Naive thymus-derived CD4-positive, alpha-beta T cell (primary cell): ENCODE measurements at regions not wholly inside any gene's neighbourhood (a gene's known extent, or its start where the extent isn't known, plus 50 kb on each side); places are given as distances from the start of the nearest gene placed in this dataset.

Source experiments
- ATAC-seq: fragments of 150-1000 bp; cut with Tn5 transposase; 2 replicates; pipeline ENCODE4 v1.10.0; 2021; ENCODE audit warnings: mild to moderate bottlenecking, moderate library complexity
- CTCF ChIA-PET: fragments of 350-600 bp; sonication (Branson Sonifier 250); formaldehyde crosslinking; loops from one replicate; lab custom pipeline; 2021; ENCODE audit warnings: antibody characterized with exemption; lab: Charles Lee
- POLR2A ChIA-PET: fragments of 350-600 bp; sonication (Branson Sonifier 250); formaldehyde crosslinking; loops from one replicate; lab custom pipeline; 2021; ENCODE audit warnings: antibody characterized with exemption, inconsistent platforms; lab: Charles Lee
- DNase-seq, 9 donors: peaks; one replicate each; pipeline versions ENCODE4 v3.0.0 to v3.0.0-alpha.2; 2020 to 2022; ENCODE audit warnings: mixed read lengths in 1 of 9
- H3K27ac ChIP-seq: one replicate; pipeline ENCODE4 v1.7.0; 2013; ENCODE audit warnings: mild to moderate bottlenecking, low read depth, low read length, moderate library complexity
- H3K27me3 ChIP-seq, 2 donors: one replicate each; pipeline ENCODE4 v1.7.0; 2013; ENCODE audit warnings: low read length in 2 of 2, mild to moderate bottlenecking in 2 of 2, moderate library complexity in 2 of 2; ENCODE audit not compliant: control insufficient read depth in 2 of 2, insufficient read depth in 2 of 2
- H3K36me3 ChIP-seq, 3 experiments: 1 replicate in 2 of 3; 2 replicates in 1 of 3; pipeline ENCODE4 v1.7.0; 2013; ENCODE audit warnings: low read length in 3 of 3, mild to moderate bottlenecking in 3 of 3, moderate library complexity in 1 of 3; ENCODE audit not compliant: insufficient read depth in 3 of 3, control insufficient read depth in 2 of 3
- H3K4me1 ChIP-seq, 2 donors: one replicate each; pipeline ENCODE4 v1.7.0; 2013; ENCODE audit warnings: low read length in 2 of 2, mild to moderate bottlenecking in 2 of 2, moderate library complexity in 1 of 2; ENCODE audit not compliant: control insufficient read depth in 2 of 2, insufficient read depth in 2 of 2
- H3K4me3 ChIP-seq: 2 replicates; pipeline ENCODE4 v1.7.0; 2013; ENCODE audit warnings: mild to moderate bottlenecking, low read length
- H3K9me3 ChIP-seq, 3 experiments: 1 replicate in 2 of 3; 2 replicates in 1 of 3; pipeline ENCODE4 v1.7.0; 2013; ENCODE audit warnings: low read length in 3 of 3; ENCODE audit not compliant: control insufficient read depth in 2 of 3
- H3K27ac Mint-ChIP-seq, 9 donors: one replicate each; pipeline ENCODE4 v1.8.0; 2020 to 2022; ENCODE audit warnings: mixed read lengths in 9 of 9, mild to moderate bottlenecking in 8 of 9, moderate library complexity in 5 of 9, inconsistent platforms in 2 of 9
- H3K27me3 Mint-ChIP-seq, 5 donors: one replicate each; pipeline ENCODE4 v1.8.0; 2021 to 2022; ENCODE audit warnings: mixed read lengths in 5 of 5, mild to moderate bottlenecking in 1 of 5
- H3K36me3 Mint-ChIP-seq, 5 donors: one replicate each; pipeline ENCODE4 v1.8.0; 2020 to 2022; ENCODE audit warnings: mixed read lengths in 5 of 5, mild to moderate bottlenecking in 3 of 5, inconsistent platforms in 1 of 5
- H3K4me1 Mint-ChIP-seq, 7 donors: one replicate each; pipeline ENCODE4 v1.8.0; 2020 to 2022; ENCODE audit warnings: mixed read lengths in 7 of 7, mild to moderate bottlenecking in 3 of 7, inconsistent platforms in 1 of 7
- H3K4me3 Mint-ChIP-seq, 10 donors: one replicate each; pipeline ENCODE4 v1.8.0; 2020 to 2022; ENCODE audit warnings: mild to moderate bottlenecking in 10 of 10, mixed read lengths in 10 of 10, moderate library complexity in 6 of 10, inconsistent platforms in 2 of 10
- H3K9me3 Mint-ChIP-seq, 11 donors: one replicate each; pipeline ENCODE4 v1.8.0; 2020 to 2022; ENCODE audit warnings: mixed read lengths in 11 of 11, mild to moderate bottlenecking in 4 of 11, inconsistent platforms in 1 of 11, moderate library complexity in 1 of 11
- intact Hi-C, 2 donors: fragments of 100-400 bp; cut with micrococcal nuclease; formaldehyde crosslinking; loops; one replicate each; pipeline ENCODE4 v1.15.1; 2023

GRCh38 chr7:86970547-86970946, 88.9 kb downstream of the ELAPOR2 start:
- Histone ChIP-seq H3K4me1 (no peaks in the 10 kb centered on the region), H3K27ac (no peak overlapping the region), H3K4me3 (no peak overlapping the region), H3K9me3 (no peaks in the 10 kb centered on the region), H3K36me3 (no peaks in the 10 kb centered on the region), H3K27me3 (no peaks in the 10 kb centered on the region)
- no peak for DNase-seq
- Mint-ChIP-seq H3K4me3 (no peak overlapping the region), H3K4me1 (peaks cover 0 to 32% (median 10%) of the 10 kb centered on the region in 7 donors), H3K36me3 (no peaks in the 10 kb centered on the region), H3K27ac (peak overlapping the region in 4 of 9 donors; percentile 40 to 78 (median 58)), H3K9me3 (no peaks in the 10 kb centered on the region), H3K27me3 (no peaks in the 10 kb centered on the region)
- intact Hi-C loops = no loop called here
- CTCF ChIA-PET = no interaction called here
- ATAC-seq = no peak
- POLR2A ChIA-PET = no interaction called here

- Histone ChIP-seq H3K4me3 (no peak overlapping the region), H3K36me3 (no peaks in the 10 kb centered on the region), H3K9me3 (no peaks in the 10 kb centered on the region), H3K27me3 (no peaks in the 10 kb centered on the region), H3K4me1 (no peaks in the 10 kb centered on the region), H3K27ac (no peak overlapping the region)
- no peak overlapping the region for H3K4me3 Mint-ChIP-seq
- no peaks in the 10 kb centered on the region for H3K9me3 Mint-ChIP-seq
- CTCF ChIA-PET = no interaction called here
- ATAC-seq = no peak
- no peak for DNase-seq
- H3K27ac Mint-ChIP-seq = peak overlapping the region in 2 of 9 donors; percentile 40 to 67
- H3K27me3 Mint-ChIP-seq = no peaks in the 10 kb centered on the region
- peaks cover 0 to 32% (median 10%) of the 10 kb centered on the region in 7 donors for H3K4me1 Mint-ChIP-seq
- H3K36me3 Mint-ChIP-seq = no peaks in the 10 kb centered on the region
- intact Hi-C loops = no loop called here
- POLR2A ChIA-PET = no interaction called here
These were observed 89.6 kb downstream of the ELAPOR2 start for GRCh38 chr7:86969865-86970264.

GRCh38 chr7:86968618-86969017, 90.8 kb downstream of the ELAPOR2 start:
- H3K27ac ChIP-seq = no peak overlapping the region
- Mint-ChIP-seq H3K9me3 (no peaks in the 10 kb centered on the region), H3K36me3 (no peaks in the 10 kb centered on the region), H3K4me1 (peaks cover 0 to 32% (median 10%) of the 10 kb centered on the region in 7 donors), H3K27me3 (peaks cover 0 to 4% (median 0%) of the 10 kb centered on the region in 5 donors), H3K4me3 (no peak overlapping the region), H3K27ac (peak overlapping the region in 1 of 9 donors; percentile 8)
- ATAC-seq (no peak), DNase-seq (no peak)
- H3K36me3 ChIP-seq = no peaks in the 10 kb centered on the region
- H3K27me3 ChIP-seq = no peaks in the 10 kb centered on the region
- intact Hi-C loops = no loop called here
- no peaks in the 10 kb centered on the region for H3K9me3 ChIP-seq
- ChIA-PET POLR2A (no interaction called here), CTCF (no interaction called here)
- H3K4me1 ChIP-seq = no peaks in the 10 kb centered on the region
- no peak overlapping the region for H3K4me3 ChIP-seq

GRCh38 chr7:86966916-86967315, 92.5 kb downstream of the ELAPOR2 start:
- Mint-ChIP-seq H3K4me1 (peaks cover 0 to 22% (median 10%) of the 10 kb centered on the region in 7 donors), H3K9me3 (no peaks in the 10 kb centered on the region), H3K27me3 (peaks cover 0 to 4% (median 0%) of the 10 kb centered on the region in 5 donors), H3K36me3 (no peaks in the 10 kb centered on the region), H3K27ac (no peak overlapping the region), H3K4me3 (no peak overlapping the region)
- ATAC-seq (no peak), DNase-seq (no peak)
- Histone ChIP-seq H3K9me3 (no peaks in the 10 kb centered on the region), H3K27ac (no peak overlapping the region), H3K36me3 (no peaks in the 10 kb centered on the region), H3K27me3 (no peaks in the 10 kb centered on the region), H3K4me3 (no peak overlapping the region), H3K4me1 (no peaks in the 10 kb centered on the region)
- intact Hi-C loops = no loop called here
- ChIA-PET POLR2A (no interaction called here), CTCF (no interaction called here)

- ChIA-PET CTCF (no interaction called here), POLR2A (no interaction called here)
- no peaks in the 10 kb centered on the region for H3K36me3 Mint-ChIP-seq
- H3K27me3 ChIP-seq = no peaks in the 10 kb centered on the region
- no peak overlapping the region for H3K27ac Mint-ChIP-seq
- H3K27ac ChIP-seq = no peak overlapping the region
- no peaks in the 10 kb centered on the region for H3K9me3 ChIP-seq
- no peaks in the 10 kb centered on the region for H3K36me3 ChIP-seq
- H3K4me3 ChIP-seq = no peak overlapping the region
- H3K9me3 Mint-ChIP-seq = no peaks in the 10 kb centered on the region
- H3K4me1 Mint-ChIP-seq = peaks cover 0 to 10% (median 6%) of the 10 kb centered on the region in 7 donors
- intact Hi-C loops = no loop called here
- no peak for ATAC-seq
- DNase-seq = no peak
- peaks cover 0 to 12% (median 1%) of the 10 kb centered on the region in 5 donors for H3K27me3 Mint-ChIP-seq
- H3K4me1 ChIP-seq = no peaks in the 10 kb centered on the region
- no peak overlapping the region for H3K4me3 Mint-ChIP-seq
These were observed 93.7 kb downstream of the ELAPOR2 start for GRCh38 chr7:86965727-86966120.

GRCh38 chr7:86964973-86965726, 94.3 kb downstream of the ELAPOR2 start:
- ChIA-PET POLR2A (no interaction called here), CTCF (no interaction called here)
- no peaks in the 10 kb centered on the region for H3K36me3 ChIP-seq
- ATAC-seq = no peak
- no peaks in the 10 kb centered on the region for H3K4me1 ChIP-seq
- Mint-ChIP-seq H3K27me3 (peaks cover 0 to 12% (median 1%) of the 10 kb centered on the region in 5 donors), H3K4me1 (peaks cover 0 to 7% (median 3%) of the 10 kb centered on the region in 7 donors), H3K9me3 (no peaks in the 10 kb centered on the region), H3K36me3 (no peaks in the 10 kb centered on the region), H3K4me3 (no peak overlapping the region), H3K27ac (no peak overlapping the region)
- no peaks in the 10 kb centered on the region for H3K27me3 ChIP-seq
- intact Hi-C loops = no loop called here
- no peak overlapping the region for H3K27ac ChIP-seq
- H3K4me3 ChIP-seq = no peak overlapping the region
- no peaks in the 10 kb centered on the region for H3K9me3 ChIP-seq
- no peak for DNase-seq
